Ovary (tissue), 3 donors: ENCODE measurements at regions not wholly inside any gene's neighbourhood (a gene's known extent, or its start where the extent isn't known, plus 50 kb on each side); places are given as distances from the start of the nearest gene placed in this dataset.

Experiments used
- CTCF ChIP-seq, 3 donors: fragments of 450-650 bp in 2 of 3; fragments of 200-600 bp in 1 of 3; IDR thresholded peaks; one replicate each; pipeline versions ENCODE4 v1.5.1 to v1.8.0; 2016 to 2022; ENCODE audit warnings: antibody characterized with exemption in 3 of 3, mild to moderate bottlenecking in 1 of 3
- EP300 ChIP-seq: sonication (generic); formaldehyde crosslinking; IDR thresholded peaks from one replicate; pipeline ENCODE4 v1.6.1; 2017; ENCODE audit warnings: antibody characterized with exemption
- POLR2A ChIP-seq: fragments of 450-650 bp; IDR thresholded peaks from one replicate; pipeline ENCODE4 v1.6.1; 2017; ENCODE audit warnings: antibody characterized with exemption, mild to moderate bottlenecking, moderate library complexity
- donor health status: DM: no; HTN: no; CAD: no.

- TF ChIP-seq CTCF (IDR thresholded peaks at IDR 0.05) (no peak), EP300 (no peak), POLR2A (no peak)
Measured at GRCh38 chr1:67522793-67523192, 92.6 kb upstream of the SERBP1 start.
